HG03095 (cell line): ENCODE measurements at regions not wholly inside any gene's neighbourhood (a gene's known extent, or its start where the extent isn't known, plus 50 kb on each side); places are given as distances from the start of the nearest gene placed in this dataset.

Source experiments
- ATAC-seq: cut with Tn5 transposase; IDR thresholded peaks from one replicate; pipeline ENCODE4 v1.9.1; 2021; ENCODE audit warnings: moderate library complexity; ENCODE audit not compliant: unreplicated experiment

DNA sequence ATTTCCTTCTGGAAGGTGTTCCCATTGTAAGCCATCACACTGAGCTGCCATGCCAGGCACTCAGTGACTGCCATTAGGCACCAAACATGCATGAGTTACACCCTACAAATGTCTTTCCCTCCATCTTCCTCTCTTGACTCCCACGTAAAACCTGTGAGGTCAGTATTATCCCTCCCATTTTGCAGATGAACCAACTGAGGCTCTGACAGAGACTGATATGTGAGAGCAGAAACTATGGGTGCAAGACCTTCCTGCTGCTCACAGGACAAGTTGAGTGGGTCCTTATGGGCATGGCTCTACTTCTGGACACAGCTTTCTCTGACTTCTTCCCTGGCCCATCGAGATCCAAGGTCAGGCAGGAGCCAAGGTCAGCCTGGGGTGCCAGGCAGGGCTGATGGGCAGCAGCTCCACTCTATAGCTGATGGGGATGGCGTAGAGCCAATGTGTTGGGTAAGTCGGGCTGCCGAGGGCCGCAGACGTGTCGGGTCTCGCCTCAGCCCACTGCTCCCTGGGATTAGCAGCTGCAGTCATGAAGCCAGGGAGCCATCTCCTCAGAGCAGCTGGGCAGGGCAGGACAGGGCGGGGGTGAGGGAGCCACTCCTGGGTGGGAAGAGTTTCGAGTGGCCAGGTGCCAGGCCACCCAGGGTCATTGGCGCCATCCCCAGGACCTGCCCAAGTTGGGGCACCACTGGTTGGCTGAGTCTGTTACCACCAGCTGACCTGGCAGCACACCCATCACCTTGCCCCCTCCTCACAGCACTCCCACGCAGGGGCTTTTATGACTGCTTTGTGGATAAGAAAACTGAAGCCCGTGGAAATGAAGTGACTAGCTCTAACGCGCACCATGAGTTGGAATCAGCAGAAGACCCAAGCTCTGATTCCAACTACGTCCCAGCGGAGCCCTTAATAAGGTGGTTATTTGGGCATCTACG is 117.8 kb upstream of the ZMIZ1 start:
- no peak for ATAC-seq

DNA sequence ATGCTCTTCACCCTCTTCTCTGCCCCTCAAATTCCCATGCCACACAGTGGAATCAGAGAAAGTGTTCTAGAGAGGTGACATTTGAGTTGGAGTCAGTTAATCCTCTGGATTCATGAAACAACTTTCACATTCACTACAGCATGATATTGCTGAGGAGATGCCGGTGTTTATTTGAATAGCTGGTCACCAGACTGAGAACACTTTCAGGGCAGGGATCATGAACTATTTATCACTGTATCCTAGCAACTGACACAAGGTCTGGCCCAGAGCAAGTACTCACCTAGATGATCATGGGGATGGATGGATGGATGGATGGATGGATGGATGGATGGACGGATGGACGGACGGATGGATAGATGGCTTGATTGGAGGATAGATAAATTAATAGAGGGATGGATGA is 116.7 kb upstream of the ZMIZ1 start:
- no peak for ATAC-seq

DNA sequence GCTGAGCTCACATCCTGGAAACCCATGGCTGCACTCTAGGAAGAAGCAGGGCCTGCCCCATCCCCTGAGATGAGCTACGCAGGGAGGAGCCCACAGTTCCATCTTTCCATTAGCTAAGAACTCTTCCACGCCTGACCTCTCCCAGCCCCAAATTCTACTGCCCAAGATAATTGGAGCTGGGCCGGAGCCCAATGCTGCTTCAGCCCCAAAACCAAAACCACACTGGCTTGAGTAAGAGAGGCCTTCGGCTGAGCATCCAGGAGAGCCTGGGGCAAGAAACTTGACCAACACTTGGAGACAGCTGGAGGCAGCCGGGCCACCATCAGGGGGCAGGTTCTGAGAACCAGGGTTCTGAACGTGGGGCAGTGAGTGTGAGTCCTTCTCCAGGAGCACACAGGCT is 116.1 kb upstream of the ZMIZ1 start:
- ATAC-seq: no peak

DNA sequence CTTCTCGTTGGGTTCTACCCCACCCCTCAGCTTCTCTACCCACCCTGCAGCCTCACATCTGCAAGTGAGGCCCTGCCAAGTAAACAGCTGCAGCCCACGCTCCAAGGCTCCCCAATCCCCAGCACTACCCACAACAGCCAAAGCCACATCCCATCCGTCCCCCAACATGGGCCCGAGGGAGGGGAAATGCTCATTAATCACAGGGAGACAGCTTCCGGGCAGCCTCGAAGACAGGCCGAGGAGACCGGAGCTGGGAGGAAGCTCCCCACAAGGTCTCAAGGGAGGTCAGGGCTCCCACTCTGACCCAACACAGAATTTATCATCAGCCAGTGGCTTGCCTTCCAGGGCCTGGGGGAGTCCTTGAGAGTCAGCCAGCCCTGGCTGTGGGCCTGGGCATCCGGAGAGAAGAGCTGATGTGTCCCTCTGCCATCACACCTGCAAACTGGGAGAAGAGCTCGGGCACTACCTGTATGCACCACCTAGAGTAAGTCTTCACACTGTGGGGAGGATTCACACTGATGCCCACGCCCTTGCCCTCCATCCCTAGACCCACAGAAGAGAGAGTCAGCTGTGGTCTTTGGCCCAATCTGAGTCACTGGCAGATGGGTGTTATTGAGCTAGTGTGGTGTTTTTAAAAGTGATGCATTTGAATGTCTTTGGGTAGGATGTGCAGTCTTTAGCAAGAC is 115.5 kb upstream of the ZMIZ1 start:
- ATAC-seq: peak; percentile 53

DNA sequence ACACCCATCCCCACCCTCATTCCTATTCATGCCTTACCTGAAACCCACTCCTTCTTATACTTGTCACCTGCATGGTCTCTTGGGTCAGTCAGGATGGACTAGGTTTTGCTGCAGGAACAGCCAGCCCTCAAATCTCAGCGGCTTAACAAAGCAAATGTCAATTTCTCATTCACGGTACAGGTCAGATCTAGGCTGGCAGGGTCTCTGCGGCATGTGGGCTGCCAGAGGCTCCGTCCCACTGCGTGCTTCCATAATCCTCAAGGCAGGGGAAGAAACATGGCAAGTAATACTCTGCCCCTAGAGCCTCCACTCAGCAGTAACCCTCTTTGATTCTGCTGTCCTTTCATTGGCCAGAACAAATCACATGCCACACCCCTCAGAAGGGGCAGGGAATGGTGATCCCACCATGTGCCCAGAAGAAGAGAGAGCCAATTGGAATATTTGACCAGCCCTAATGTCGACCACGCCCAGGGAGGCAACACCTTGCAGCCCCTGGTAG is 114.9 kb upstream of the ZMIZ1 start:
- no peak for ATAC-seq

DNA sequence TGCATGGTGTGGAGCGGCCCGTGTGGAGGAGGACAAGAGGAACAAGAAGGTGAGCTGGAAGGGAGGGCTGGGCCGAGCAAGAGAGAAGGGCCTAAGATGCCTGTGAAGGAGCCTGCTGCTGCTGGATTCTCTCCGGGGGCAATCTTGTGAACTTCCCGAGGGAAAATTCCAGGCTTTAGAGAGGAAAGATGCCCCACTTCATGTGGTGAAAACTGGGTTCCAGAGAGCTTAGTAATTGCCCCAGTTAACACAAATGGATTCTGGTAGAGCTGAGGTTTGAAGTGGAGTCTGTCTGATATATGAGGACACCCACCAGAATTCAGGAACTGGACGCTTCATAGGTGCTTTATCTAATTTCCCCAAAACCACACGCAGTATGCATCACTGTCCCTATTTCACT is 114.1 kb upstream of the ZMIZ1 start:
- no peak for ATAC-seq

DNA sequence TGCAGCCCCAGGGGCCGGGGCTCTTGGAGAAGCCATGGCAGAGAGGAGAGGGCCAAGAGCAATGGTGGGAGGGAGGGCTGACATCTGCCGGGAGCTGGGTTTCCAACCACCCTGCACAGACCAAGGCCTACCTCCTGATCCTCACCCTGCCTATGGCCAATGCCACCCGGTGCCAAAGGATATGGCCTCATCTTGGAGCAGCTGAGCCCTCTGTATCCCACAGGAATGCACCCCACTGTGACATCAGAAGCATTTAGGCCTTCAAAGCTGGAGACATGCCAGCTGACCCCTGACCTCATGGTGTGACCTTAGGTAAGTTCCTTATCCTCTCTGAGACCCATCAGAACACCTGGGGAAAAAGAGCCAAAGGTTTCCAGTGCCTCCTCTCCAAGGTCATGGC is 113.6 kb upstream of the ZMIZ1 start:
- ATAC-seq: no peak

DNA sequence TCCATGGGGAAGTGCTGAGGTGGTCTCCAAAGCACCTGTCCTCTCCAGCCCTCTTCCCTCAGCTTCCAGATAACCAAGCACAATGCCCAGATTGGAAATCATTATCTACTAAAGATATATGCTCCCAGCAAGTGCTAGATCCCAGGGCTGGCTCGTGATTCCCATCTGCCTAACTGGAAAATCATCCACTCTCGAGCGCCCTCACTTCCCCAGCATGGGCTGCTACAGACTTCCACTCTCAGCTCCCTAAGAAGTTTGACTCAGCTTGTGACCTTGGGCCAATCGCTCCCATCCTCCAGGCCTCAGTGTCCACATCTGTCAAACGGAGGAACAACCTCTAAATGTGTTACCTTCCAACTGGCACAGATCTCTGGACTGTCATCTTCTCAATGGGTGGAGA is 112.4 kb upstream of the ZMIZ1 start:
- ATAC-seq: no peak

DNA sequence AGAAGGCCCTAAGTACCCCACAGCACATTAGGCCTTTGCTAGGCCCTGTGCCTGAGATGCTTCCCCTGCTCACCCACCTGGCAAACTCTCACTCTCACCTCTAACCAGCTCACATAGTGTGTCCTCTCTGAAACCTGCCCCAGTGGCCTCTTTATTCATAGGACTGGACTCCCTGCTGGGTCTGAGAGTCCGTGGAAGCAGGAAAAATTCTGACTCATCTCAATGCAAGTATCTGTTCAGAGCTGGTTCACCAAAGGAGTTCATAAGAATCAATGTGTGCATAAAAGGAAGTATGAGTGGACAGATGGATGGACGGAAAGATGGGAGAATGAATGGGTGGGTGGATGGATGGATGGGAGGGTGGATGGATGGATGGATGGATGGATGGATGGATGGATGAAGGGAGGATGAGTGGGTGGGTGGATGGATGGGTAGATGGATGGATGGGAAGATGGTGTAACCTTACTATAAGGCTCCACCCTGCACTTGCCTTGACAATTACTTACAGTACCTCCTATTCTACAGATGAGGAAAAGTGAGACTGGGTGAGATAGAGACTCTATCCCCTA is 111.2 kb upstream of the ZMIZ1 start:
- ATAC-seq: no peak

DNA sequence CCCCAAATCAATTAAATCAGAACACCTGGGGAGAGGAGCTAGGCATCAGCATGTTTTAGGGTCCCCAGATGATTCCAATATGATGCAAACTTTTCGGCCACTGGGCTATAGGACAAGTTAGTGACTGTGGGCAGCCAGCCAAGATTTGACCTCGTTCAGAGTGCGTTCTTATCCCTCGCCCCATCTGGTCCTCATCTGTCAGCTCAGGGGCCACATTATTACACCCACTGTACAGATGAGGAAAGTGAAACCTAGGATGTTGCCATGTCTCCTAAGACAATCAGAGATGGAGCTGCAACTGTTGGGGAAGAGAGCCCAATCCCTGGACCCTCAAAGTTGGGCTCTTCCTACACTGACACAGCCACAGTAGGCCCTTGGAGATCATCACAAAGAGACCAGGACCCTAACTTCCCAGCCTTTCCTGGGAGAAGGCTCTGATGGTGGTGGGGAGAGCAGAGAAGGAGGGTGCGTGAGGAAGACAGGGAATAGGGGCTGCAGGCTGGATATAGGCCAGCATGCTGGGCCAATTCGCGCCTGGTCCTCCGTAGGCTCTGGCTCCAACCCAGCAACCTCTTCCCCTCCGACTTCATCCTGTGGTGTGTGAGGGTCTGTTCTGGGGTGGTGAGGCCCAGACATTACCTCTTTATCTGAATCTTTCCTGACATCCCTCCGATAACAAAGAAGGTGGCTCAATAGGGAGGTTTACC is 109.4 kb upstream of the ZMIZ1 start:
- ATAC-seq: no peak

DNA sequence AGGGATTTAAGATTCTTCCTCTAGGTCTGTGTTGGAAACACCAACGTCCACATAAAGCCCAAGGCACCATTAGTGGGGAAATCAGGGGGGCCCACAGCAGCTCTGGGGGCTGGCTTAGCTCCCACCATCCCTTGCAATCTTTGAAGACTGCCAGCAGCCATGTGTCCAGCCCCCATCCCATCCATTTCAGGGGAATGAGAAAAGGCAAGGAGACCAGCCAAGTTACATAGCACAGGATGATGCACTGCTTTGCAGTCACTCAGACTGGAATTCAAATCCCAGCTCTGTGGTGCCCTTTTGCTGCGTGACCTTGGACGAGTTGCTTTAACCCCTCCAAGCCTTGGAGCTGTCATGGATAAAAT is 108.9 kb upstream of the ZMIZ1 start:
- ATAC-seq: no peak

DNA sequence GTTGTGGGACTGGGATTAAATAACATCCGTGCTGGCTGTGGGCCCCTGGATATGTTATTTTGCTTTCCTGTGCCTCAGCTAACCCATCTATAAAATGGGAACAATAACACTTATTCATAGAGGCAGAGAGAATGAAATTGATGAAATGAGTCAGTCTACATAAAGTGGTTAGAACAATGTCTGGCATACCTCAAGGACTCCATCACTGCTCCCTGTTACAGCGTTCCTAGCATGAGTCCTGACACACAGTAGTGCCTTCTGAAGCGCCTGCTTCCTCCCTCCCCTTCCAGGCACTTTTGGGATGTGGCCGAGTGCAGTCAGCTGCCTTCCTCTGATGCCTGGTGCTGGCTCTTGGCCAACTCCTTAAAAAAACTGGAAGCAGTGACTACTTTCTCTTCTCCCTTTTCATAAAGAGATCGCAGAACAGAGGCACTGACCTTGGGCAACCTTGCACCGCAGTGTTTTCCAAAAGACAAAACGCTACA is 108.4 kb upstream of the ZMIZ1 start:
- ATAC-seq: no peak

DNA sequence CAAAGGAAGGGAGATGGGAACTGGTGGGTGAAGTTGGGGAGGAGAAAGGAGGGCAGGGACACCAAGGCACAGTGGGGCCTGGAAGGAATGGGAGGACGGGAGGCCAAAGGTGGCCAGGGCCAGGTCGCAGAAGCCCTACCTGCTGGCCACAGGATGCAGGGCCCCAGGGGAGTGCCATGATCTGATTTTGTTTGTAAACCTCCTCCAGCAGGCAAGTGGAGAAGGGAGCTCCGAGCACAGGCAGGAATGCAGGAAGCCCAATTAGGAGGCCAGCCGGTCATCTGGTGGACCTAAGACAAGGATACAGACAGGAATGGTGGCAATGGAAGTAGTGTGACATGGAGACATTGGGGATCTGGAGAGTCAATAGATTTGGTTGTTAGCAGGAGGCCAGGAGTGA is 107.0 kb upstream of the ZMIZ1 start:
- ATAC-seq: no peak

DNA sequence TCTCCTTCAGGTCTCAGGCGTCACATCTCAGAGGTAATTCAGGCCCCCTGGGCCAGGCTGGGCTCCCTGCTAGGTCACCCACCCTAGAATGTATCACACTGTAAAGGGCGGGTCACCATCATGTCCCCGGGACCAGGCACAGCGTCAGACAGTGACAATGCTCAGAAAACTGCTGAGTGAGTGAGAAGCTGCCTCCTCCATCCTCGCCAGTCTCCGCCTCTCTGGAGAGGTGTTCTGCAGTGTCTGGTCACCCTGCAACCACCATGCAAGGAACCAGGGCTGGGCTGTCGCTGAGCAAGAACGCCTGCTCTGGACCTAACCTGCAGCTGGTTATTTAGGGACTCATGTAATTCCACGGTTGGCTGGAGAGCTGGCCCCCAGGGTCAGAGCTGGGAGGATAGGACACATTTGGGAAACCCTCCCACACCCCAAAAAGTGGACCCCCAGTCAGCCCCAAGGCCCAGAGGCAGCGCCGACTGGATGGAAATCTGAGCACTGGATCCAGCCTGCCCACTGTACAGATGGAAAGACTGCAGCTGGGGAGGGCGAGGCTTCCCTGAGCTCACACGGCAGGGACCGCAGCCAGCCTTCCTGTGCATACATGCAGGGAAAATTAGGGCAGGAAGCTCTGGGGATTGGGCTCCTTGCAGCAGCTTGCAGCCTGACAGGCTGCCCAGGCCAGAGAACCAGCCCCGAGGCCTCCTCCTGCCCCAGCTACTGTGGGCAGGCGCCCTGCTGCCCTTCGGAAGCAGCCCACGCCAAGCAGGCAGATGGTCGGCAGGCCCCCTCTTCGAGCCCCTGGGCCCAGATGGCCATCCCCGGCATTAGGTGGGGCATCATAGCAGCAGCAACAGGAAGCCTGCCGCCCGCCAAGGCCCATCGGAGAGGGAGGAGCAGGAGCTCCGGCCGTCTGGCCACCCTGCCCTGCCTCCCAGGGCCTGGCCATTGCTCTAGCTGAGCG is 105.4 kb upstream of the ZMIZ1 start:
- ATAC-seq: no peak

DNA sequence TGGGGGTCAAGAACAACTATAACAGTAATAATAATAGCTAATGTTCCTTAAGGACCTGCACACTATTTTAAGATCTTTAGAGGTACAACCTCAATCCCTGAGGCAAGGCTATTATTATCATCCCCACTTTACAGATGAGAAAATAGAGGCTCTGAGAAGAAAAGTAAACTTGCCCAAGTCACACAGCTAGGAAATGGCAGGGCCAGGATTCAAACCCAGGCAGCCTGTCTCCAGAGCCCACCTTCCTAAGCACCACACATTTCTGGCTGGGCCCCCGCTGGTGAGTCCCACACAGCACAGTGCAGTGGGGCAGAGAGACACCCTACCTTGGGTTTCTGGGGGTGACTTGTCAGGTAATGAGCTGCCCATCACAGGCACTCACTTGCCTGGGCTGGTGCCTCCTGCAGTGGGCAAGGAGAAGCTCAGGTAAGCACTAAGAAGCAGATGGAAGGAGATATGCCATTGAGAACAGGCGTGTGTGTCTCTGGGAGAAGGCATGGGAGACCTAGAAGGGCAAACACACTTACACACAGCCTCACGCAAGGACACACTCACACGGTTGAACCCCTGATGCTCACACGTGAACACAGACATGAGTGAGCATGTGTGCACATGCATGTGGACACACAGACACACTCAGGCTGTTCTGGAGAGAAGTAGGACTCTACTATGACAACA is 104.4 kb upstream of the ZMIZ1 start:
- no peak for ATAC-seq

DNA sequence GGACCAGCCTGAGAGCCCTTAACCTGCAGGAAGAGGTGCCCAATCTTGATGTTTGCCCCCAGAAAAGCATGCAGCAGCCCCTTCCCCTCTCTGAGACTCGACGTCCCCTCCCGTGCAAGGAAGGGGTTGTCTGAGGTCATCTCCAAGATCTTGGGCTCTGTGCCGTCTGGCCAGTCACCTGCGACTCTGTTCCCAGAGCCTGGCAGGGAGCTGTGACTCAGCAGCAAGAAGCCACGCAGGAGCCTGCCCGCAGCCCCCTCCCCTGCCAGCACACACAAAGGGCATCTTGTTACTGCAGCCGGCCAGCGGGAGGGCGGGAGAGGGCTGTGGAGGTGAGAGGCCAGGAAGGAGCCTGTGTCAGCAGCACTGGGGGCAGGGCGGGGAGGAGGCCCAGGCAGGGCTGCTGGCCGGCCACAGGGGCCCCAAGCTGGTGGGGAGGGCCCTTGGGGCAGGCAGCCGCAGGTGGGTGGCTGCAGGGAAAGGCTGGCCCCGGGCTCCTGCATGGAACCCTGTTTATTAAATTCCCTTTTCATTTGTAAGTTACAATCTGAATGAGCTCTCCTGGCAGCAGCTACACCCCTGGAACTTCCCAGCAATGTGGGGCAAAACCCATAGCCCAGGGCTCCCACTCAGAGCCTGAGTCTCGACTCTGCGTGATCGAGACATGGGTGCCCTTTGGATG is 103.7 kb upstream of the ZMIZ1 start:
- no peak for ATAC-seq

DNA sequence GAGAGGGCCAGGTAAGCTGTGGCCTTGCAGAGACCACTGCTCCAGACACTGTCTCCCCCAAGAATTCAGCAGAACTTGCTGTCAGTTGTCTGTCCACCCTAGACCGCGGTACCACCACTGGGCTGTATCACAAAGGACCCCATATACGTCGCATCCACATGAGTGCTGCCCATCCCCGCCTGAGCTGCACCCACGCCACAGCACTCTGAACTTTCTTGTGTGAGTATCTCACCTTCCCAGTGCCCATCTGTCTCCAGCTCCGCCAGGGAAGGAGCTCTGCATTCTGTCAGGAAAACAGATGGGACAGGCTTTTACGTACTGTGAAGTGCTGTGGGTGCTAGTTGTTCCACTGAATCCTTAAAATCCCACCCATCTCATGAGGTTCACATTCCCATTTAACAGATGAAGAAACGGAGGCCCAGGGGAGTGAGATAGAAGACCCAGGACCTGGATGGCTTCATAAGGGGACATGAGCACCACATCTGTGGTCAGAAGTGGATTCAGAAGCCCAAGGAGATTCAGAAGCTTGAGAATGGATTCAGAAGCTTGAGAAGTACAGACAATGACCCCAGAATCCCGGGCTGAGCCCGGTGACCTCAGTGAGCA is 102.5 kb upstream of the ZMIZ1 start:
- ATAC-seq: no peak

DNA sequence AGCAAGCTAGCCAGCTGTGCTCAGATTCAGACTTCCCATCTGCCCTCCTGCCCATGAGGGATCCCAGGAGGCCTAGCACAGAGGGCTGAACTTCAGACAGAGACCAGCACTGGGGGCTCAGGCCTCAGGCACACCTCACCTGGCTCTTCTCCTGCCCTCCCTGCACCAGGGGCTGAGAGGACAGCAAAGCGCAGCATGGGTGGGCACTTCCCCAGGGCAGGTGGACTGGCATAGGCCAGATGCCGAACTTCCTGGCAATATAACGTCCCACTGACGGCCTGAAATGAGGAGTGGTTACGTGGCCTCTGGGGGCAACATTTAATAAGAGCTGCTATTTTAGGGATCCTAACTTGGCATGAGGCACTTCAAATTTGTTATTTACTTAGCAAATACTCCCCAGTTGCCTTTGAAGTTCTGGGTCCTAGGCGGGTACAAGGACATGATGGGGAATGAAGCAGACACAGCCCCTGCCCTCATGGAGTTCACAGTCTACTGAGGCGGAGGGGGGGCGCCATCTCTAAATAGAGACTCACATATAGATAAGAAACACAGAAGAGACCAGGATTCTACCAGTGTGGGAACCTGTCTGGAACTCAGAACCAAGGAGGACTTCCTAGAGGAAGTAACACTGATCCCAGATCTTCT is 101.8 kb upstream of the ZMIZ1 start:
- no peak for ATAC-seq
